ENCODE measurements at regions not wholly inside any gene's neighbourhood (a gene's known extent, or its start where the extent isn't known, plus 50 kb on each side); places are given as distances from the start of the nearest gene placed in this dataset.

DNA sequence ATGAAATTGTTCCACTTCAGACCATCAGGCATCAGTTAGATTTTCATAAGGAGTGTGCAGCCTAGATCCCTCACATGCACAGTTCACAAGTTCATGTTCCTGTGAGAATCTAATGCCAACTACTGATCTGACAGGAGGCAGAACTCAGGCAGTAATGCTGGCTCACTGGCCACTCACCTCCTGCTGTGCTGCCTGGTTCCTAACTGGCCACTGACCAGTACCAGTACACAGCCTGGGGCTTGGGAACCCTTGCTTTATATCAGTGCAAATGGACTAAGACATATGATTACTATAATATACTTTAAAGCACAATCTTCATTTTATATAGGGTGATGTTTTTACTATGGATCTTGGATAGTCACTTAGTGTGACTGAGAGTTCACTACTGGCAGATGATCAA is 259.2 kb downstream of the SLCO4C1 start:
- no peaks in the 10 kb centered on the region for H3K79me2 ChIP-seq
- TF ChIP-seq CTCF (IDR thresholded peaks at IDR 0.05): no peak
- H2AFZ ChIP-seq: no peak overlapping the region
- no peaks in the 10 kb centered on the region for H3K36me3 ChIP-seq (ENCODE audit: control insufficient read depth, insufficient read depth, low read length)
- no peak overlapping the region for H3K9ac ChIP-seq
- H3K4me3 ChIP-seq (ENCODE audit: low read depth, low read length): no peak overlapping the region
- H3K27ac ChIP-seq: no peak overlapping the region
- H3K9me3 ChIP-seq (ENCODE audit: control insufficient read depth, low read length): no peaks in the 10 kb centered on the region
- H3K4me2 ChIP-seq (ENCODE audit: low read length): no peak overlapping the region
- H3K4me1 ChIP-seq: no peaks in the 10 kb centered on the region
- no peaks in the 10 kb centered on the region for H3K27me3 ChIP-seq (ENCODE audit: control insufficient read depth, insufficient read depth, low read length)

DNA sequence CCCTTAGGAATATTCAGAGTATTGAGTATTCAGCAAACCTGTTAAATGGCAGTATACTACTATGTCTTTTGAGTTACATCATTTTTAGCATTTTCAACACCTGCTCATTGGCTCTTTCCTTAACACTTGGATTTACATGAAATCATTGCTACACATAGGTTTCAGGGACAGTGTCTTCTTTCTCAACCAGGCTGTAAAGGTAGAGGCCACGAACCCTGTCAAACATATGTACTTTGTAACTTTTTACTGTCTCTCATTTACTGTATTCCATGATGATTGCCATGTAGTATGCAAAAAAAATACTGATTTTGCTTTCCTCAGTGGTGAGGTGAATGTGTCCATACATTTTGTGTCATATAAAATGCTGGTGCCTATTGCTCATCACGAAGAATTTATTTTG is 264.4 kb downstream of the SLCO4C1 start:
- TF ChIP-seq CTCF (IDR thresholded peaks at IDR 0.05): no peak
- Histone ChIP-seq H3K36me3 (ENCODE audit: control insufficient read depth, insufficient read depth, low read length) (no peaks in the 10 kb centered on the region), H3K9me3 (ENCODE audit: control insufficient read depth, low read length) (no peaks in the 10 kb centered on the region), H3K4me3 (ENCODE audit: low read depth, low read length) (no peak overlapping the region), H3K27ac (no peak overlapping the region), H3K9ac (no peak overlapping the region), H3K27me3 (ENCODE audit: control insufficient read depth, insufficient read depth, low read length) (no peaks in the 10 kb centered on the region), H3K4me1 (no peaks in the 10 kb centered on the region), H3K79me2 (no peaks in the 10 kb centered on the region), H3K4me2 (ENCODE audit: low read length) (no peak overlapping the region), H2AFZ (no peak overlapping the region)

- Histone ChIP-seq H3K27me3 (ENCODE audit: control insufficient read depth, insufficient read depth, low read length) (no peaks in the 10 kb centered on the region), H3K36me3 (ENCODE audit: control insufficient read depth, insufficient read depth, low read length) (no peaks in the 10 kb centered on the region), H2AFZ (no peak overlapping the region), H3K9me3 (ENCODE audit: control insufficient read depth, low read length) (no peaks in the 10 kb centered on the region), H3K4me1 (no peaks in the 10 kb centered on the region), H3K4me3 (ENCODE audit: low read depth, low read length) (no peak overlapping the region), H3K4me2 (ENCODE audit: low read length) (no peak overlapping the region), H3K27ac (no peak overlapping the region), H3K9ac (no peak overlapping the region), H3K79me2 (no peaks in the 10 kb centered on the region)
- TF ChIP-seq CTCF (IDR thresholded peaks at IDR 0.05): no peak
Observed at GRCh38 chr5:102018690-102019089, 277.4 kb downstream of the SLCO4C1 start.

- Histone ChIP-seq H3K9ac (no peak overlapping the region), H3K27ac (no peak overlapping the region), H3K4me3 (ENCODE audit: low read depth, low read length) (no peak overlapping the region), H3K4me2 (ENCODE audit: low read length) (no peak overlapping the region), H3K9me3 (ENCODE audit: control insufficient read depth, low read length) (no peaks in the 10 kb centered on the region), H2AFZ (no peak overlapping the region), H3K4me1 (no peaks in the 10 kb centered on the region), H3K36me3 (ENCODE audit: control insufficient read depth, insufficient read depth, low read length) (no peaks in the 10 kb centered on the region), H3K79me2 (no peaks in the 10 kb centered on the region), H3K27me3 (ENCODE audit: control insufficient read depth, insufficient read depth, low read length) (no peaks in the 10 kb centered on the region)
- no peak for TF ChIP-seq CTCF (IDR thresholded peaks at IDR 0.05)
Observed at GRCh38 chr5:102018279-102018678, 277.8 kb downstream of the SLCO4C1 start.

- Histone ChIP-seq H3K4me1 (no peaks in the 10 kb centered on the region), H3K9me3 (ENCODE audit: control insufficient read depth, low read length) (no peaks in the 10 kb centered on the region), H3K4me3 (ENCODE audit: low read depth, low read length) (no peak overlapping the region), H3K27me3 (ENCODE audit: control insufficient read depth, insufficient read depth, low read length) (no peaks in the 10 kb centered on the region), H3K79me2 (no peaks in the 10 kb centered on the region), H3K36me3 (ENCODE audit: control insufficient read depth, insufficient read depth, low read length) (no peaks in the 10 kb centered on the region), H2AFZ (no peak overlapping the region), H3K9ac (no peak overlapping the region), H3K4me2 (ENCODE audit: low read length) (no peak overlapping the region), H3K27ac (no peak overlapping the region)
- no peak for TF ChIP-seq CTCF (IDR thresholded peaks at IDR 0.05)
Observed at GRCh38 chr5:102014371-102014770, 281.7 kb downstream of the SLCO4C1 start.
